HEK293 (cell line): ENCODE measurements at regions not wholly inside any gene's neighbourhood (a gene's known extent, or its start where the extent isn't known, plus 50 kb on each side); places are given as distances from the start of the nearest gene placed in this dataset.

ENCODE experiments used
- GLIS2 ChIP-seq: fragments of 450-650 bp; formaldehyde crosslinking; IDR thresholded peaks from 2 replicates; pipeline ENCODE4 v1.5.1; 2016; ENCODE audit warnings: missing biosample characterization, missing genetic modification characterization
- PBX3 ChIP-seq: sonication (generic); formaldehyde crosslinking; IDR thresholded peaks from 2 replicates; pipeline ENCODE4 v1.8.1; 2022; ENCODE audit warnings: mild to moderate bottlenecking, moderate library complexity, missing genetic modification reagents
- ZBTB26 ChIP-seq: fragments of 450-650 bp; formaldehyde crosslinking; optimal IDR thresholded peaks from 2 replicates; pipeline ENCODE3; 2016; ENCODE audit warnings: missing biosample characterization, mild to moderate bottlenecking, missing genetic modification characterization
- ZFP41 ChIP-seq: fragments of 450-650 bp; formaldehyde crosslinking; IDR thresholded peaks from 2 replicates; pipeline ENCODE4 v1.5.1; 2016; ENCODE audit warnings: missing biosample characterization, missing genetic modification characterization, borderline replicate concordance
- ZNF311 ChIP-seq: fragments of 450-650 bp; formaldehyde crosslinking; IDR thresholded peaks from 2 replicates; pipeline ENCODE4 v1.5.1; 2017; ENCODE audit warnings: missing biosample characterization, missing genetic modification characterization, borderline replicate concordance
- ZNF423 ChIP-seq: fragments of 450-650 bp; formaldehyde crosslinking; IDR thresholded peaks from 2 replicates; pipeline ENCODE4 v1.5.1; 2016; ENCODE audit warnings: missing biosample characterization, missing genetic modification characterization
- ZNF670 ChIP-seq: fragments of 450-650 bp; formaldehyde crosslinking; IDR thresholded peaks from 2 replicates; pipeline ENCODE4 v1.5.1; 2016; ENCODE audit warnings: missing biosample characterization, missing genetic modification characterization, low read depth
- ZNF776 ChIP-seq: fragments of 450-650 bp; formaldehyde crosslinking; IDR thresholded peaks from 2 replicates; pipeline ENCODE4 v1.5.0; 2017; ENCODE audit warnings: missing biosample characterization, missing genetic modification characterization, borderline replicate concordance
- ZXDB ChIP-seq: fragments of 450-650 bp; formaldehyde crosslinking; IDR thresholded peaks from 2 replicates; pipeline ENCODE4 v1.5.1; 2016; ENCODE audit warnings: missing biosample characterization, missing genetic modification characterization
- TF ChIP-seq, protein P1 (sequence below): fragments of 450-650 bp; formaldehyde crosslinking; IDR thresholded peaks from 2 replicates; pipeline ENCODE4 v1.5.1; 2016; ENCODE audit warnings: missing biosample characterization, missing genetic modification characterization

- TF ChIP-seq, protein P1, sequence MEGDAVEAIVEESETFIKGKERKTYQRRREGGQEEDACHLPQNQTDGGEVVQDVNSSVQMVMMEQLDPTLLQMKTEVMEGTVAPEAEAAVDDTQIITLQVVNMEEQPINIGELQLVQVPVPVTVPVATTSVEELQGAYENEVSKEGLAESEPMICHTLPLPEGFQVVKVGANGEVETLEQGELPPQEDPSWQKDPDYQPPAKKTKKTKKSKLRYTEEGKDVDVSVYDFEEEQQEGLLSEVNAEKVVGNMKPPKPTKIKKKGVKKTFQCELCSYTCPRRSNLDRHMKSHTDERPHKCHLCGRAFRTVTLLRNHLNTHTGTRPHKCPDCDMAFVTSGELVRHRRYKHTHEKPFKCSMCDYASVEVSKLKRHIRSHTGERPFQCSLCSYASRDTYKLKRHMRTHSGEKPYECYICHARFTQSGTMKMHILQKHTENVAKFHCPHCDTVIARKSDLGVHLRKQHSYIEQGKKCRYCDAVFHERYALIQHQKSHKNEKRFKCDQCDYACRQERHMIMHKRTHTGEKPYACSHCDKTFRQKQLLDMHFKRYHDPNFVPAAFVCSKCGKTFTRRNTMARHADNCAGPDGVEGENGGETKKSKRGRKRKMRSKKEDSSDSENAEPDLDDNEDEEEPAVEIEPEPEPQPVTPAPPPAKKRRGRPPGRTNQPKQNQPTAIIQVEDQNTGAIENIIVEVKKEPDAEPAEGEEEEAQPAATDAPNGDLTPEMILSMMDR, result no peak
- TF ChIP-seq ZBTB26 (tag by site-specific recombination) (no peak), ZXDB (no peak), GLIS2 (tag by site-specific recombination) (no peak), PBX3 (CRISPR knock-in tag) (no peak), ZNF423 (tag by site-specific recombination) (no peak), ZFP41 (no peak), ZNF670 (tag by site-specific recombination) (no peak), ZNF776 (no peak), ZNF311 (tag by site-specific recombination) (no peak)
Observed at GRCh38 chr4:124536946-124537345, 175.6 kb downstream of the ANKRD50 start.
